ENCODE measurements at regions not wholly inside any gene's neighbourhood (a gene's known extent, or its start where the extent isn't known, plus 50 kb on each side); places are given as distances from the start of the nearest gene placed in this dataset.

- DNase-seq (ENCODE audit: low spot score) = no peak
Measured at GRCh38 chr6:115720900-115721299, 339.8 kb downstream of the FRK start.

- DNase-seq (ENCODE audit: low spot score) = no peak
Measured at GRCh38 chr6:115717472-115717871, 343.2 kb downstream of the FRK start.

- no peak for DNase-seq (ENCODE audit: low spot score)
Measured at GRCh38 chr6:115717062-115717461, 343.6 kb downstream of the FRK start.

GRCh38 chr6:115712291-115712961 lies 348.3 kb downstream of the FRK start:
- DNase-seq (ENCODE audit: low spot score) = no peak

GRCh38 chr6:115708850-115709249 lies 351.8 kb downstream of the FRK start:
- DNase-seq (ENCODE audit: low spot score) = no peak

- no peak for DNase-seq (ENCODE audit: low spot score)
Measured at GRCh38 chr6:115706981-115707380, 353.7 kb downstream of the FRK start.

DNA sequence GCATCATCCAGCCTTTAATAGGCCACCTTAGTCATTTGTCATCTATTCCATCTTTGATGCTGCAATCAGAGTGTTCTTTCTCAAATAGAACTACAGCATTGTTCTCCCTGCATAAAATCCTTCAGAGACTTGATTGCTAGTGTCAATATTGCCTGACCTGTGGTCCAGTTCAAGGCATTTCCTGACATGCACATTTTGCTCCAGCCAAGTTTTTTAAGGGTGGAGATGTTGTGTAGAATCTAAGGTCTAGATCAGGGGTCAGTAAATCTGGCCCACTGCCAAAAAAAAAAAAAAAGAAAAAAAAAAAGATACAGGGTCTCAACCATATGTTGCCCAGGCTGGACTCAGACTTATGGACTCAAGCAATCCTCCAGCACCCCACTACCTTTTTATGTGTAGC lies 354.4 kb downstream of the FRK start:
- peak; percentile 30 for DNase-seq (ENCODE audit: low spot score)

- DNase-seq (ENCODE audit: low spot score) = no peak
Measured at GRCh38 chr6:115704028-115704427, 356.7 kb downstream of the FRK start.

GRCh38 chr6:115691433-115691832 lies 369.3 kb downstream of the FRK start:
- DNase-seq (ENCODE audit: low spot score) = no peak

GRCh38 chr6:115690854-115691253 lies 369.8 kb downstream of the FRK start:
- DNase-seq (ENCODE audit: low spot score) = no peak

DNA sequence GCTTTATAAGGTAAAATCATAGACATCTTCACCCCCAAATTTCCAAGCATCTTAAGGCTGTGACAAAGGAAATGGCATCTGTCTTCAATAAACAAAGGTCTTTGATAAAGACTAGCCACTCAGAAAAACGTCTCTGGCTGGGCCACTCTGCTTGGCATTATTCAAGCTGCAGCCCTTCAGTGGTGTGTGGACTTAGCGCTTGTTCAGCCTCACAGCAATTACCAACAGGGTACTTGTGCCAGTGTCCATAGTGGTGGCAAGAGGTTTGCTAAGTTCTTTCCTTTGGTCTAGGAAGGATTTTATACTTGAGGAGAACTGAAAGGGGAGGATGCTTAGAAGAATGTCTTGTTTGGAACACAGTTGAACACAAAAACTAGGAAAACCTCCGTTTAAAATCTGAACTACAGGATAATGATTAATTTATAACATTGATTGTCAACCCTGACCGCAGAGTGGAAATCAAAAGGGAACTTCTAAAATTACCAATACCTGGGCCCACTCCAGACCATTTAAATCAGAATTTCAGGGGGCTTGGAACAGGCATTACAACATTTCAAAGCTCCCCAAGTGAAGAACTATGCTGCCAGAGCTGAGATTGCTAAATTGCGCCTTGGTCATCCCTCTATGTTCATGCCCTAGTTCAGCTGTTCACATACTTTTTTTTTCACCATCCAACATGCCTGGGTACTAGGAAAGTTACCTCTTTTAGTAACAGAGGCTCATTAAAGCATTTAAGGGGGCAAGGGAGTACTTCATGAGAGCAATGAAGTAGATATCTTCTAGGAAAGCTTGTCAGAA lies 378.5 kb downstream of the FRK start:
- no peak for DNase-seq (ENCODE audit: low spot score)

DNA sequence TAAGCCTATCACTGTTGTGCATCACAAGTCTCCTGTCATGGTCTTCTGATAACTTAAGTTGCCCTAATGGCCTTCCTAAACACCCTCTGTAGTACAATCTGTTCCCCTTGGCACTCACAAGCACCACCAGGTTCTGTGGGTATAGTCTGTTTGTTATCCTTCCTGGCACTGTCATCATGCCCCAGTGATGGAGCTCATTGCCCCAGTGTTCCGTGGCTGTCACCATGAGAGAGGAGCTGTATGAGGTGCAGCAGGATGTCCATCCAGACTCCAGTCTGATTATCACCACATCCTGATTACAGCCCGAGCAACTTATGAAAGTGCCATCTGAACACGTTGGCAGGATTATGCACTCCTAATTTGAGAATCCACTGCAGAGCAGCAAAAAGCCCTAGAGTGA lies 380.1 kb downstream of the FRK start:
- no peak for DNase-seq (ENCODE audit: low spot score)

DNA sequence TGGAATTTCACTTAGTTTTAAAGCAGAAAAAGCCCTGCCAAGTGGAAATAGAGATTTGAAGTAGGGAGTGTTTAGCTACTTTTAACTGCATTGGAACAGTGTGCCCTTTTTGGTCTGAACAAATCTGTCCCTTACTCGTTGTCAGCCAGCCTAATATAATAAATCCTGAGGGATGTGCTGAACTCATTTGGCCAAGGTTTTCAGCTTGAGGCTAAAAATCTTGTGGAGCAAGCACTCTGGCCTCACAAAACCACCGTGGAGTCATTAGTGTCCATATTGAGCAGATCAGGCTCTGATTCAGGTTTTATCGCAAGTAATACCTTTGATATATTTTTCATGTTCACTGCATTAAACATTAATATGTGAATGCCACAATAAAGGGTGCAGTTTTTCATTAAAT lies 383.5 kb downstream of the FRK start:
- no peak for DNase-seq (ENCODE audit: low spot score)

GRCh38 chr6:115675443-115675842 lies 385.2 kb downstream of the FRK start:
- DNase-seq (ENCODE audit: low spot score) = no peak

GRCh38 chr6:115668781-115669180 lies 391.9 kb downstream of the FRK start:
- DNase-seq (ENCODE audit: low spot score) = no peak

DNA sequence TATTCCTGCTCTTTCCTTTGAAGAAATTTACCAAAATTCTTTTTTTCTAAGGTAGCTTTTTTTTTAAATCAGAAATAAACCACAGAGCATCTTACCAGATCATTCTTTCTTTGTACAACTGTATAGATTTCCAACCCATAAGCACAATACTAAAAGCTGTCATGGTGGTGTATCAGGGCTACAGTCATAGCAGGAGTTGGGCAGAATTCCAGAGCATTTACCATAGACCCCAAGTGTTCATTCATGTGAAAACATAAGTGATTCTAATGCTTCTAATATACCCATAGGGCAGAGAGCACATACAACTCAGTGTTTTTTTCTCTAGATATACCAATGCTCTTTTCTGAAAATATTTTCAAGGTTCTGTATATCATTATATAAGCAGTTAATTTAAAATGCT lies 392.5 kb downstream of the FRK start:
- DNase-seq (ENCODE audit: low spot score) = no peak

DNA sequence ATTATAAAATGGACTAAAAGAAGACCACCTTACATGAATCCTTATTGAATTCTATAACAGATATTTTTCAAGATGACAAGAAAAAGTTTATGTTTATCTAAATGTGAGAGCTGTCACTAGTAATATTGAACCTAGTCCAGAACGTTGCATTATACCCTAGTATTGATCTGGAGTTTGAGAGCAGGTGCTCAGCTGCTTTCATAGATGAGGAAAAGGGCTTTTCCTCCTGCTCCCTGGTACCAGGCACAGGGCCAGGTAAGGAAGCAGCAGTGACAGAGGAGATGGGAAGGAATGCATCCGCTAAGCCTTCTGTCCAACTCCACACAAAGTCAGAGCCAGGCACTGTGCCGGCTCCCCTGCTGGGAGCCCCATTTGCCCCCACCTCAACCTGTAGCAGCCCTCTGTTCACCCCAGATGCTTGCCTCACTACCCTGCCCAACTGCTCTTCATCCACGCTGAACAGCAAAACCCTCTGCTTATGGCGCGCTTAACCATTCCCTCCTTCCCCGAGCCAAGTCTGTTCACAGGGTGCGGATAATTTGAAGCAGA lies 393.1 kb downstream of the FRK start:
- no peak for DNase-seq (ENCODE audit: low spot score)

DNA sequence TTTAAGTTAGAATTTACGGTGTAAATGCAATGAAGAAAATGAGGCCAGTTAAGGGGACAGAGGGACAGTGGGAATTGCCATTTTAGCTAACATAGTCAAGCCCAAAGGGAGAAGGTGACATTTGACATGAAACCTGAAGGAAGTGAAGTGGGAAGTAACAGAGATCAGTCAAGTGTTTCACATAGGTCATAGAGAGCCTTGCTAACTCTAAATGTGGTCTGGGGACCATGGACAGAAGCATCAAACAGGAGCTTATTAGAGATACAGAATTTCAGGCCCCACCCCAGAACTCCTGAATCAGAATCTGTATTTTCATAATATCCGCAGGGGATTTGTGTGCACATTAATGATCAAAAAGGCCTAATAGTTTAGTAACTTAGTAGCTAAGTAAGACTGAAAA lies 393.7 kb downstream of the FRK start:
- DNase-seq (ENCODE audit: low spot score) = no peak

DNA sequence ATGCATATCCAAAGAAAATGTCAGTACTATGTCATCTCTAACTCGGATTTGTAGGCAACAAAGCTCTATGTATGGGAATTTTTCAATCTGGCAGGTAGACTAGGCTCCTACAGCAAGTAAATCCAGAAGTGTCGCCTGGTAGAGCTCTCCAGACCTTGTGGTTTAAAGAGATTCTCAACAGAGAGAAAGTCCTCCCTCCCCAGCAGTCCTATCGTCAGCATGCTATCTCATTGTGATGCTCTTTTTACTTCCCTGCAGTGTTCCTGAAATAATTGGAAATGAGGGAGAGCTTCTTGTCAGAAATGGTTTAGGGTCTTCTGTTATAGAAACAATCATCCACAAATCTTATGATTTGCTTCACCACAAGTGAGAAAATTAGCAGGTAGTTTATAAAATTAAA lies 395.4 kb downstream of the FRK start:
- DNase-seq (ENCODE audit: low spot score) = no peak

- DNase-seq (ENCODE audit: low spot score) = peak; percentile 43
Measured at GRCh38 chr6:115663681-115664080, 397.0 kb downstream of the FRK start.

- peak; percentile 49 for DNase-seq (ENCODE audit: low spot score)
Measured at GRCh38 chr6:115643762-115644161, 416.9 kb downstream of the FRK start.

GRCh38 chr6:115634887-115635286 lies 425.8 kb downstream of the FRK start:
- DNase-seq (ENCODE audit: low spot score) = no peak

DNA sequence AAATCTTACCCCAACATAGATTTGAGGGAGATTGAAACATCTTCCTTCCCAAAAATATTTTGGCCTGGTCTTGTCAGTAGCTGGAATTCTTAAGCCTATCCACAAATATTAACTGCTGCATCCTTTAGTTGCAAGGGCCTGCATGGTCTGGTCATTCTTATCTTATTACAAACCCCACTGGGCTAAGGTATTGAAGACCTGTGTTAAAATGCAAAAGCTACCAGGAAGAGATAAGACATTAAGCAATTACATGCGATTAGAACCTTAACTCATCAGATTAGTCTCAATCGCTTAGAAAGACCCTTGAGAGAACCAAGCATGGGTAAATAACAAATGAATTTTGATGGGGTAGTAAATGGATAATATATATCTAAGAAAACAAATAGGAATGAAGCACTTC lies 426.6 kb downstream of the FRK start:
- peak; percentile 68 for DNase-seq (ENCODE audit: low spot score)
